Adrenal gland (tissue), 5 donors: ENCODE measurements at regions not wholly inside any gene's neighbourhood (a gene's known extent, or its start where the extent isn't known, plus 50 kb on each side); places are given as distances from the start of the nearest gene placed in this dataset.

Experiments
- CTCF ChIP-seq, 6 experiments: fragments of 450-650 bp in 4 of 6; fragments of 200-600 bp in 2 of 6; sonication (generic) in 1 of 6; IDR thresholded peaks; 1 replicate in 5 of 6; 2 replicates in 1 of 6; pipeline versions ENCODE4 v1.5.1 to v1.8.0; 2016 to 2021; ENCODE audit warnings: antibody characterized with exemption in 6 of 6, mild to moderate bottlenecking in 2 of 6, moderate library complexity in 1 of 6
- POLR2A ChIP-seq, 2 donors: fragments of 450-650 bp; IDR thresholded peaks; one replicate each; pipeline ENCODE4 v1.6.1; 2017; ENCODE audit warnings: antibody characterized with exemption in 2 of 2, mild to moderate bottlenecking in 2 of 2, moderate library complexity in 1 of 2
- donor health status: DM: no; HTN: no; CAD: no.

DNA sequence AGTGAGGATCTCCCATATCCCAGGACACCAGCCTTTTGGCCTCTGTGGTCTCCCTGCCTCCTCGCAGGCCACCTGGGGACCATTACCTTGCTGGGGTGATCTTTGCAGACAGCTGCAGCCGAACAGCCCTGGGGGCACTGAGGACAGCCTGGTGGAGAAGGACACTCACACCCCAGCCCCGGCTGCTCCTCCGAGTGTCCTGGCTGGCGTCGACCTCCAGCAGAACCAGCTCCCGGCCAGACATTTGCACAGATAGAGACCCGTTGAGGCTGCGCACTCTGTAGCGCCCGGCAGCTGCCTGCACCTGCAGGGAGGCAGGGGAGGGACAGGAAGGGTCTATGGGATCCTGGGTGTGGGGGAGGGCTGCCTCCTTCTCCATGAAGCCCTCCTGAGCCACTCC, 90.3 kb downstream of the RMI2 start:
- no peak for TF ChIP-seq CTCF (IDR thresholded peaks at IDR 0.05)
- TF ChIP-seq POLR2A (IDR thresholded peaks at IDR 0.05): no peak
